ENCODE measurements at regions not wholly inside any gene's neighbourhood (a gene's known extent, or its start where the extent isn't known, plus 50 kb on each side); places are given as distances from the start of the nearest gene placed in this dataset.

DNA sequence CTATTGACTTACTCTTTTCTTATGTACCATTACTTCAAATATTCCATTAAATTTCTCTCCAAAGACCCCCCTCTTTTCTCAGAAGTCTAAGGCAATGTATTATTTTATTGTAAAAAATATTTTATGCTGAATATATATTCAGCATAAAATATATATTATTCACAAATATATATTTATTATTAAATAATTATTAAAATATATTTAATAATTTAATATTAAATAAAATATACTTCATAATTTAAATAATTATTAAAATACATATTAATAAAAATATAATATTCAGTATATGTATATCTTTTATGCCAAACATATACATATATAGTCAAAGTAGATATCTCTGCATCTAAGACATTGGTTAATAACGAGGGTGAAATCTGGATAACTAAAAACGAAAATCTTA is 418.4 kb downstream of the GASK1B start:
- H3K27me3 ChIP-seq, result no peaks in the 10 kb centered on the region
- H3K36me3 ChIP-seq (ENCODE audit: low read depth, missing control alignments), result no peaks in the 10 kb centered on the region
- H3K4me1 ChIP-seq, result no peaks in the 10 kb centered on the region
- 88 to 89% methylated on average over 2 of the region's 2 CpGs for WGBS, 2 donors
- no peak overlapping the region for H3K4me3 ChIP-seq
- no peak for DNase-seq
- no peak overlapping the region for H3K27ac ChIP-seq
- H3K9me3 ChIP-seq, result no peaks in the 10 kb centered on the region
- intact Hi-C loops (cut with DNase I; ENCODE audit: low total_unique reads), result no loop called here
- TF ChIP-seq POLR2A (IDR thresholded peaks at IDR 0.05), result no peak
- TF ChIP-seq, protein P1, sequence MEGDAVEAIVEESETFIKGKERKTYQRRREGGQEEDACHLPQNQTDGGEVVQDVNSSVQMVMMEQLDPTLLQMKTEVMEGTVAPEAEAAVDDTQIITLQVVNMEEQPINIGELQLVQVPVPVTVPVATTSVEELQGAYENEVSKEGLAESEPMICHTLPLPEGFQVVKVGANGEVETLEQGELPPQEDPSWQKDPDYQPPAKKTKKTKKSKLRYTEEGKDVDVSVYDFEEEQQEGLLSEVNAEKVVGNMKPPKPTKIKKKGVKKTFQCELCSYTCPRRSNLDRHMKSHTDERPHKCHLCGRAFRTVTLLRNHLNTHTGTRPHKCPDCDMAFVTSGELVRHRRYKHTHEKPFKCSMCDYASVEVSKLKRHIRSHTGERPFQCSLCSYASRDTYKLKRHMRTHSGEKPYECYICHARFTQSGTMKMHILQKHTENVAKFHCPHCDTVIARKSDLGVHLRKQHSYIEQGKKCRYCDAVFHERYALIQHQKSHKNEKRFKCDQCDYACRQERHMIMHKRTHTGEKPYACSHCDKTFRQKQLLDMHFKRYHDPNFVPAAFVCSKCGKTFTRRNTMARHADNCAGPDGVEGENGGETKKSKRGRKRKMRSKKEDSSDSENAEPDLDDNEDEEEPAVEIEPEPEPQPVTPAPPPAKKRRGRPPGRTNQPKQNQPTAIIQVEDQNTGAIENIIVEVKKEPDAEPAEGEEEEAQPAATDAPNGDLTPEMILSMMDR (IDR thresholded peaks at IDR 0.05), result no peak

DNA sequence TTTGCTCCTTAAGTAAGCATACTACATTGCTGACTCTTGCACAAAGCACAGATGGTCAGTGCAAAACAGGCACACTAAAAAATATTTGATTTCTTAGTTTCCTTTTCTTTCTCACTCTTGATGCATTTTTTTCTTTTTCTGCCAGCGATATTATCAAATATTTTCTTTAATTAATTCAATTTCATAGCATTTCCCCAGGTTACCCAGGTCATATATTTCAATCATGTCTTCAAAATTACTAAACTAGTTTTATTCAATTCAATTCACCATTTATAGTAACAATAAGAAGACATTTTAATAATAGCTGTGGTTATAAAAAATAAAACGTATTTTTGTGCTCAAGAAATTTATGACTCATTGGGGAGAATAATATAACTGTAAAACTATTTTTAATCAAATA is 421.2 kb downstream of the GASK1B start:
- Histone ChIP-seq H3K27me3 (no peaks in the 10 kb centered on the region), H3K4me1 (no peaks in the 10 kb centered on the region), H3K9me3 (no peaks in the 10 kb centered on the region), H3K27ac (no peak overlapping the region), H3K36me3 (ENCODE audit: low read depth, missing control alignments) (no peaks in the 10 kb centered on the region), H3K4me3 (no peak overlapping the region)
- intact Hi-C loops (cut with DNase I; ENCODE audit: low total_unique reads), result no loop called here
- no peak for DNase-seq
- WGBS, 2 donors, result 82 to 83% methylated on average over 2 of the region's 2 CpGs
- TF ChIP-seq, protein P1 (IDR thresholded peaks at IDR 0.05), result no peak
- TF ChIP-seq POLR2A (IDR thresholded peaks at IDR 0.05), result no peak

DNA sequence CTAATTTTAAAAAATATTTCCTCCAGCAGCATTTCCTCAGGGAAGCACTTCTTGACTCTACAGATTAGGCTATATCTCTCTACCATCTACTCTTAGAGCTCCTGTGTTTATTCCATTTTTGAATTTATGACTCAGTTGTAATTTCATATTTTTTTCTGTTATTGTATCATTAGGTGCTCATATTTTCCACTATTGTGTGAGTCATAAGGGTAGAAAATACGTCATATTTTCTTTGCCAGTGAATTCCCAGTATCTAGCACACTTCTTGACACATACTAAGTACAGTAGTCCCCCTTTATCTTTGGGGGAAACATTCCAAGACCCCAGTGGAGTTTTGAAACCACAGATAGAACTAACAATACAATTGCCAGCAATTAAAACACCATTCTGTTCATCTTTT is 431.2 kb downstream of the GASK1B start:
- intact Hi-C loops (cut with DNase I; ENCODE audit: low total_unique reads), result no loop called here
- no peaks in the 10 kb centered on the region for H3K27me3 ChIP-seq
- no peaks in the 10 kb centered on the region for H3K9me3 ChIP-seq
- H3K4me1 ChIP-seq, result no peaks in the 10 kb centered on the region
- no peak overlapping the region for H3K4me3 ChIP-seq
- no peaks in the 10 kb centered on the region for H3K36me3 ChIP-seq (ENCODE audit: low read depth, missing control alignments)
- TF ChIP-seq POLR2A (IDR thresholded peaks at IDR 0.05), result no peak
- TF ChIP-seq, protein P1 (IDR thresholded peaks at IDR 0.05), result no peak
- WGBS, 2 donors, result 81 to 95% methylated on average over 1 of the region's 1 CpG
- H3K27ac ChIP-seq, result no peak overlapping the region
- no peak for DNase-seq

DNA sequence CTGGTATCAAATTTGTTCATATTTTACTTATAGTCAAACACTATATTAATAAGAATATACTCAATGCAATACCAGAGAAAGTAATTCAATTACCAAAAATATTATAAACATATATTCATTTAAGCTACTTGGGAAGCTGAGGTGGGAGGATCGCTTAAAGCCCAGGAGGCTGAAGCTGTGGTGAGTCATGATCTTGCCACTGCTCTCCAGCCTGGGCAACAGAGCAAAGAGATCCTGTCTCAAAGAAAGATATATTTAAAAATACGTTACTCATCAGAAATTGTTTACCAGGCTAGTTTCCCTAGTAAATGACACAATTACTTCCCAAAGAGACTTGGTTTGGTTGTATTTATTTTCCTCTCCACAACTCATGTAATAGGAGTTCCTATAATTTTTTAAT is 433.6 kb downstream of the GASK1B start:
- Histone ChIP-seq H3K4me3 (no peak overlapping the region), H3K27me3 (no peaks in the 10 kb centered on the region), H3K4me1 (no peaks in the 10 kb centered on the region), H3K36me3 (ENCODE audit: low read depth, missing control alignments) (no peaks in the 10 kb centered on the region), H3K27ac (no peak overlapping the region), H3K9me3 (no peaks in the 10 kb centered on the region)
- WGBS, 2 donors, result 70 to 82% methylated on average over 2 of the region's 2 CpGs
- intact Hi-C loops (cut with DNase I; ENCODE audit: low total_unique reads), result no loop called here
- DNase-seq, result no peak
- TF ChIP-seq, protein P1 (IDR thresholded peaks at IDR 0.05), result no peak
- no peak for TF ChIP-seq POLR2A (IDR thresholded peaks at IDR 0.05)

DNA sequence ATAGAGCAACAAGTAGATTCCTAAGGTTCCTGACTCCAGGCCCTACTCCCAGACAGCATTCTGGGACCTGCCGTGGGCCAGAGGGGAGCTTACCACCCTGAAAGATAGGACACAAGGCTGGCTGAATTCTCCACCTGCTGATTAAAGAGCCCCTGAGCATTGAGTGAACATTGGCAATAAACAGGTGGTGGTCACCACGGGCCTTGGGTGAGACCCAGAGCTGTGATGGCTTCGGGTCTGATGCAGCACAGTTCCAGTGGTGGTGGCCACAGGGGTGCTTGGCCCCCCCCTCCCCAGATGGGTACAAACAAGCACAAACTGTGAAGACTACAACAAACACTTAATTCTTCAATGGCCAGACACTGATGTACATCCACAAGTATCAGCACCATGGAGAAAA is 444.6 kb downstream of the GASK1B start:
- Histone ChIP-seq H3K27me3 (no peaks in the 10 kb centered on the region), H3K27ac (no peak overlapping the region), H3K9me3 (no peaks in the 10 kb centered on the region), H3K4me1 (no peaks in the 10 kb centered on the region), H3K4me3 (no peak overlapping the region), H3K36me3 (ENCODE audit: low read depth, missing control alignments) (no peaks in the 10 kb centered on the region)
- DNase-seq, result no peak
- intact Hi-C loops (cut with DNase I; ENCODE audit: low total_unique reads), result no loop called here
- TF ChIP-seq, protein P1 (IDR thresholded peaks at IDR 0.05), result no peak
- TF ChIP-seq POLR2A (IDR thresholded peaks at IDR 0.05), result no peak
- WGBS, 2 donors, result 91 to 92% methylated on average over 3 of the region's 3 CpGs

Measured in testis (tissue), 2 donors.